ENCODE measurements at regions not wholly inside any gene's neighbourhood (a gene's known extent, or its start where the extent isn't known, plus 50 kb on each side); places are given as distances from the start of the nearest gene placed in this dataset.
"Not testable (repeated sequence)": the region's sequence is repeated elsewhere in the genome, so short reads cannot be mapped to it uniquely, and the experiment has no call there.

DNA sequence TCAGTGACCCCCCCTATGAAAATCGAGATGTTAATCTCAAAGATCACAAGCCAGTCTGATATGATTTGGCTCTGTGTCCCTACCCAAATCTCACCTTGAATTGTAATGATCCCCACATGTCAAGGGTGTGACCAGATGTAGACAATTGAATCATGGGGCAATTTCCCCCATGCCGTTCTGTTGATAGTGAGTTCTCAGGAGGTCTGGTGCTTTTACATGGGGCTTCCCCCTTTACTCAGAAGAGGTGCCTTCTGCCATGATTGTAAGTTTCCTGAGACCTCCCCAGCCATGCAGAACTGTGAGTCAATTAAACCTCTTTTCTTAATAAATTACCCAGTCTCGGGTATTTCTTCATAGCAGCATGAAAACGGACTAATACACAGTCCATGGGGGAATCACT lies 459.5 kb downstream of the MFSD1 start:
- not testable (repeated sequence) for TF ChIP-seq EZH2 (IDR thresholded peaks at IDR 0.05); POLR2AphosphoS5 (IDR thresholded peaks at IDR 0.05; ENCODE audit: borderline replicate concordance, low read depth, low read length)

All from SK-N-MC (cell line).